Activated CD4-positive, CD25-positive, alpha-beta regulatory T cell treated with anti-CD3 and anti-CD28 coated beads, Interleukin-2, amount 50 U/mL, for 24 hours (primary cell): ENCODE measurements at regions not wholly inside any gene's neighbourhood (a gene's known extent, or its start where the extent isn't known, plus 50 kb on each side); places are given as distances from the start of the nearest gene placed in this dataset.
"Not testable (repeated sequence)": the region's sequence is repeated elsewhere in the genome, so short reads cannot be mapped to it uniquely, and the experiment has no call there.

Source experiments
- ATAC-seq, 2 donors: fragments of 150-1000 bp; cut with Tn5 transposase; one replicate each; pipeline ENCODE4 v1.10.0; 2021; ENCODE audit warnings: mild to moderate bottlenecking in 1 of 2, moderate library complexity in 1 of 2

- ATAC-seq: not testable (repeated sequence)
These were observed 50.6 kb upstream of the MYL10 start for GRCh38 chr7:101679653-101680173.

- no peak for ATAC-seq
These were observed 51.5 kb upstream of the MYL10 start for GRCh38 chr7:101680406-101681145.

GRCh38 chr7:101681170-101682007, 52.3 kb upstream of the MYL10 start:
- no peak for ATAC-seq

DNA sequence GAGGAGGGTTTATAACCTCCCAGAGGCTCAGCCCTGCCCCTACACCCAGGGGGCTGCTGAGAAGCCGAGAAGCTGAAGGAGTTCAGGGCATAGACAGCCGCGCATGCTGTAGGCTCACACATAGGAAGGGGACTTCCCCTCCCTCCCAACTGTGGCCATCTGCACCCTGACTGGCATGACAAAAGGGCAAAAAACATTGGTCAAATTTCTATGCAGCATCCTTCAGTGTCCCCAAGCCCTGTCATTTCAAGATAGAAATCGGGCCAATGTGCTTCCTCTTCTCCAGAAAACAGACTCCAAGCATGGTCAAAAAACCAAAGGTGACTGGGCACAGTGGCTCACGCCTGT, 55.9 kb upstream of the MYL10 start:
- no peak for ATAC-seq

DNA sequence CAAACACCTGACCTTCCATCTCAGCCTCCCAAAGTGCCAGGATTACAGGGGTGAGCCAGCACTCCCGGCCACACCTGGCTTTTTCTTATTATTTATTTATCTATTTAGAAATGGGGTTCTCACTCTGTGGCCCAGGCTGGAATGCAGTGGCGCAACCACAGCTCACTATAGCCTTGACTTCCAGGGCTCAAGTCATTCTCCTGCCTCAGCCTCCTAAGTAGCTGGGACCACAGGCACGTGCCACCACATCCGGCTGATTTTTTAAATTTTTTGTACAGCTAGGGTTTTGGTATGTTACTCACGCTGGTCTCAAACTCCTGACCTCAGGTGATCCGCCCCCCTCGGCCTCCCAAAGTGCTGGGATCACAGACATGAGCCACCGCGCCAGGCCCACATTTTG, 56.9 kb upstream of the MYL10 start:
- ATAC-seq: no peak

GRCh38 chr7:101687081-101687480, 58.0 kb upstream of the MYL10 start:
- no peak for ATAC-seq

- no peak for ATAC-seq
These were observed 58.7 kb upstream of the MYL10 start for GRCh38 chr7:101687791-101688182.

DNA sequence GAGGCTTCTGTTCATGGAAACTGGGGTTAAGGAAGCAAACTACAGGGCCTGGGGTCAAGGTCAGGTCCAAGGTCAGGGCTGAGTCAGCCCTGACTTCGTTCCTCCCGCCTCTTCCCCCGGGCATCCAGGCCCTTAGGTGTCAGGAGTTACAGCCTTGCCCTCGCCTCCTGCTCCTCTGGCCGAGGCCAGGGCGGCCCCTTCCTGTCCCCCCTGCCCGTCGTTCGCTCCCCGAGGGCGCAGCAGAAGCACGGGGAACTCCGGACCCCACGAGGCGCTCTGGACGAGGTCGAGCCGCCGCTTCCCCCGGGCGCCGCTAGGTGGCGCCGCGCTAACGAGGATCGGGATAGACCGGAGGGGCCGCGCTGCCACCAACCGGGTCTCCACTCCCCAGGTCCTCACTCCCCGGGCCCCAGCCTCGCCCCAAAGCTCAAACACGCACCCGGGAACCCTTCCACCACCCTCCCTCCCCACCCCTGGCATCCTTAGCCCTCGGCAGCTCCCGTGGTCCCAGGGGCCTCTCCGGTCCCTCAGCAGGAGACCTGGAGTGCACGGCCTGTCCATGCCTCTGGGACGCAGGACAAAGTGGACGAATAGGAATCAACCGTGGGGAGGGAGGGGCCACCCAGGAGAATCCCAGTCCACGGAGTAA, 59.2 kb upstream of the MYL10 start:
- ATAC-seq: peak; percentile 82 to 86

- ATAC-seq: no peak
These were observed 60.2 kb upstream of the MYL10 start for GRCh38 chr7:101688995-101689907.

GRCh38 chr7:101690061-101690460, 61.0 kb upstream of the MYL10 start:
- ATAC-seq: no peak

GRCh38 chr7:101691822-101692384, 62.8 kb upstream of the MYL10 start:
- ATAC-seq: no peak

- no peak for ATAC-seq
These were observed 64.5 kb upstream of the MYL10 start for GRCh38 chr7:101693498-101694091.

DNA sequence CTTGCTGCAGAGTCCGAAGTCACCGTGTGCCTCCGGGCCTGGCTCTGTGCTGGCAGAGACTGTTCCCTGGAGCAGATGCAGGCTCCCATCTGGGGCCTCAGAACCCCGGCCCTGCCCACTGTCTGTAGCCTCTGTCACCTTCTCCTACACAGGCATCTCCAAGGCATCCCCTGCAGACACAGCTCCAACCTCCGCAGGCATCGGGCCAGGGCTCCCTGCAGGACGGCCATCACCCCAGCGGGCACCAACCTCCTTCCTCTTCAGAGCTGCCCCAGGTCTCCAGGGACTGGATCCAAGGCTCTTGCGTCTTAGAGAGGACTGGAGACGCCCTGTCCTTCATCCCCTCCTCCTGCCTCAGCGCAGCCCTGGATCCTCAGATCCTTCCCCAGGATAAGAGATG, 69.9 kb upstream of the MYL10 start:
- no peak for ATAC-seq

GRCh38 chr7:101699399-101699798, 70.3 kb upstream of the MYL10 start:
- ATAC-seq: no peak

GRCh38 chr7:101699881-101700823, 71.1 kb upstream of the MYL10 start:
- no peak for ATAC-seq

GRCh38 chr7:101701153-101701794, 72.2 kb upstream of the MYL10 start:
- no peak for ATAC-seq

DNA sequence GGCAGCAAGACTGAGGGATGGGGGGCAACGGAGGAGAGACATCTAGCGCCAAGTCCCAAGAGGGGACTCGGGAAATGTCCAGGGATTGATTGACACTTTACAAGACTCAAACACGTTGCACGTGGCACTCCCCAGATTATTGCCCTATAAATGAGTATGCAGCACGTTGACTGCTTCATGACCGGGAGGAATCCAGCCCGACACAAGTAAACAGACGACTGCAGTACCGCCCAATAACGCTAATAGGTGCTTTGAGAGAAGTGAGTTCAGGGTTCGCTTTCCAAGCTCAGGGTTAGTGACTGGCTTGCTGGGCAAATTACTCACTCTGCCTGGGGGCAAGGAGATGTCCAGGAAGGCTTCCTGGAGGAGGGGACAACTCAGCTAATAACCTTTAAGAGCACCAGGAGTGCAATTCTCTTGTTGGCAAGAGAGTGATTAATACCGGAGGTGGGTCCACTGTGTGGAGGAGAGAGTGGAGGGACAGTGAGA, 73.3 kb upstream of the MYL10 start:
- no peak for ATAC-seq

DNA sequence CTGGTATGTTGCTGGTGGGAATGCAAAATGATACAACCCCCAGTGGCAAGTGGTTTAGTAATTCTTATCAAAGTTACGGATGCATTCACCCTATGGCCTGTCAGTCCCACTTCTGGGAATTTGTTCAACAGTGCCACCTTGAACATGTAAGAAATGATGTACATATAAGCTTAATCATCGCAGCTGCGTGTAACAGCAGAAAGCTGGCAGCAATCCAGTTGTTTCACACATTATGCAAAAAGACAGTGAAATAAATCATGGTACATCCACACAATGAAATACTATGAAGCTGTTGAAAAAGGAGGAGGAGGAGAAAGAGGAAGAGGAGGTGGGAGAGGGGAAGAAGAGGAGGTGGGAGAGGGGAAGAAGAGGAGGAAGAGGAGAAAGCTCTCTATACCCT, 76.2 kb upstream of the MYL10 start:
- ATAC-seq: no peak

- ATAC-seq: no peak
These were observed 78.5 kb upstream of the MYL10 start for GRCh38 chr7:101707587-101707986.

GRCh38 chr7:101708223-101708622, 79.1 kb upstream of the MYL10 start:
- ATAC-seq: no peak
